Stimulated activated CD8-positive, alpha-beta memory T cell treated with anti-CD3 and anti-CD28 coated beads, Interleukin-15, amount 100 ng/mL, for 48 hours (primary cell): ENCODE measurements at regions not wholly inside any gene's neighbourhood (a gene's known extent, or its start where the extent isn't known, plus 50 kb on each side); places are given as distances from the start of the nearest gene placed in this dataset.
"Not testable (repeated sequence)": the region's sequence is repeated elsewhere in the genome, so short reads cannot be mapped to it uniquely, and the experiment has no call there.

Experiments used
- DNase-seq, 2 donors: peaks; one replicate each; pipeline ENCODE4 v3.0.0-alpha.2; 2020; ENCODE audit warnings: low read depth in 2 of 2

DNA sequence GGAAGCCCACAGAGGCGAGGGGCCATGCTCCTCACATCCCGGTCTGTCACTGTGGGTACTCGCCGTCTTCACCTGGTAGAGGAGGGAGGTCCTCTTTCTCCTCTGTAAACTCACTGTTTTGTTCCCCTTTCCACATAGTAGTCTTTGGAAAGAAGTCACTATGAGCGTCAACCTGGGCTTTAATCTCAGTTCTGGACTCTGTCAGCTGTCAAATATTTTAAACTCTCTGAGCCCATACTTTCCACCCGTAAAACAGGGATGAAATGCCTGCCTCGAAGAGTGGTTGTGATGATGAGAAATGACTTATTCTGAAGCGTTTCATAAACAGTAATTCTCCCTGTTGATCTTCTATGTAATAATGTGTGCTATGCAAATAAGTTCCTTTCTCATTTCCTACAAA is 547.1 kb upstream of the SOX11 start:
- DNase-seq: no peak

DNA sequence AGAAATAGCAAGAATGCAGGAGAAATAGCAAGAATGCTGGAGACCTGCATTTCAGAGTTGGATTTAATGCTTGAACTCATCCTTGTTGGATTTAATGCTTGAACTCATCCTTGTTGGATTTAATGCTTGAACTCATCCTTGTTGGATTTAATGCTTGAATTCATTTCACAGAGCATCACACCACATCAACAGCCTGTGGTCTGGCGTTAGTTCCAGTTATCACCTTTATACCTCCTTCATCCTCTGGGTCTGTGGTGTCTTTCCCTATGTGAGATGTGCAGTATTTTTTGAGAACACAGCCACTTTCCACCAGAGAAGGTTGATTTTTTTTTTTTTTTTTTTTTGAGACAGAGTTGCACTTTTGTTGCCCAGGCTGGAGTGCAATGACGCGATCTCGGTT is 546.4 kb upstream of the SOX11 start:
- DNase-seq: no peak

DNA sequence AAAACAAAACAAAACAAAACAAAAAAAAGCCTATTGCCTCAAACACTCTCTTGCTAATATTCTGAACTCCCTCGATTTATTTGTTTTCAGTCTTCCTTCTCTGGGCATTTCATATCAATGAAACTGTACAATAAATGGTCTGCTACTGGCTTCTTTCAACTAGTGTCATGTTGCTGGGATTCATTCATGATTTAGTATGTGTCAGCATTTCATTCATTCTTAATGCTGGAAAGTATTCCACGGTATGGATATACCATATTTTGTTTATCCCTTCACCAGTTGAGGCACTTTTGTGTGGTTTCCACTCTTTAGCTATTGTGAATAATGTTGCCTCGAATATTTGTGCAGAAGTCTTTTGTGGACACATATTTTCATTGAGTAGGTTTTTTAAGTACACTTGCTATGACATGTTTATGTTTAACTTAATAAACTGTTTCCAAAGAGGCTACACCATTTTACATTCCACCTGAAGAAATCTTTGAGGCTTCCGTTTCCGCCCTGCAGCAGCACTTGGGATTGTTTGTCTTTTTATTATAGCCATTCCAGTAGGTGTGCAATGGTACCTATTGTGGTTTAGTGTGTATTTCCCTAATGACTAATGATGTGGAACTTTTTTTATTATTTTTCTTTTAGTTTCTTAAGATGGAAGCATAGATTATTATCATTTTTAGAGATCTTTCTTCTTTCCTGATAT is 543.6 kb upstream of the SOX11 start:
- DNase-seq: no peak

DNA sequence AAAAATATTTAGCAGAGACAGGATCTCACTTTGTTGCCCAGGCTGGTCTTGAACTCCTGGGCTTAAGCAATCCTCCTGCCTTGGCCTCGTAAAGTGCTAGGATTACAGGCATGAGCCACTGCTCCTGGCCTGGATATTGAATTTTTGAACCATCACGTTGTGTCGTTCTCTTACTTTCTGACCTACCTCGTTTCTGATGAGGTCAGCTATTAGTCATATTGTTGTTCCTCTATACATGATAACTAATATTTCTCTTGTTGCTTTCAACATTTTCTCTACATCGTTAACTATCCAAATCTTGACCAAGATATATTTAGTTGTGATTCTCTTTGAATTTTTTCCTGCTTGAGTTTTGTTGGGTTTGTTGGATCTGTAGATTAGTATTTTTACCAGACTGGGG is 541.3 kb upstream of the SOX11 start:
- no peak for DNase-seq

DNA sequence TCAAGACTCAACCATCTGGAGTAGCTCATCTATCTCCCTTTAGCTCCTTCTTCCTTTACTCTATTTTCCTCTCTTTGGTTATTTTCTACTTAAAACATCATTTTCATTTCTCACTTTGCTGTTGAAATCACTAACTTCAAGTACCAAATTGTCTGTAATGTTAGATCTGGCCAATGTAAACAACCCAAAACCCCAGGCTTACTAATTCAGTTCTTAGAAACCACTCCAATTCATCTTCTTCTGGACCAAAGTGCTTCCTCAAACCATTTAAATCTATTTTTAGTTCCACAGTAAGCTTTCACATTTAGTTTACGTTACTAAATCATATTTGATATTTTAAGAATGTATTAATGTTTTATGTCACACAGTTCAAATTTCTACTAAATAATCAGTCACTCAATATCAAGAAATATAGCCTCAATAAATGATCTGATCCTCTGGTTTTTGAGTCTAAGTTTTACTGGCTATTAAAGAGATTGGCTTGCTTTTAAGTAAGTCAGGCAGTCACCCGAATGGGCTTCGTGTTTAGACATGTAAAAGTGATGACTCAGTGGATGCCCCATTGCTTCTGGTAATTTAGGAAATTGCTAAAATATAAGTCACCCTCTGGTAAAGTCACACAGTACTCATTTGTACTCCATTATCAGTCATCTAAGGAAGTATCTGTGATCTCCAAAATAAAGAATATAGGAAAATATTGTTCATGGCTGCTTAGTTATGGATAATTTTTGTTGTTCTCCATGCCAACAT is 527.2 kb upstream of the SOX11 start:
- DNase-seq: no peak

DNA sequence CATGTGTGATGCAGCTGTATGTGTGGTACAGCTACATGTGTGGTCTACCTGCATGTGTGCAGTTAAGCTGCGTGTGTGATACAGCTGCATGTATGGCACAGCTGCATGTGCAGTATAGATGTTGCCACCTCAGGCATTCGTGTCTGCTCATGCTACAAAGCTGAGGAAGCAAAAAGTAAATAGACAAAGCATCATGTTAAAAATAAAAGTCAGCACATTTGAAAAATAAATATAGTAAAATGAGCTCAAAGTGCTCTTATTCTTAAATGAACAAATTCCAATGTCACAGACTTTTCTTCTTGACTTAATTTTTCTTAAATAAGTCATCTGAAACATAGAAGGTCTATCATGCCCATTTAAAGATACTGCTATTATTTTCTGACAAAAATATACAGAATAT is 519.3 kb upstream of the SOX11 start:
- DNase-seq: no peak

DNA sequence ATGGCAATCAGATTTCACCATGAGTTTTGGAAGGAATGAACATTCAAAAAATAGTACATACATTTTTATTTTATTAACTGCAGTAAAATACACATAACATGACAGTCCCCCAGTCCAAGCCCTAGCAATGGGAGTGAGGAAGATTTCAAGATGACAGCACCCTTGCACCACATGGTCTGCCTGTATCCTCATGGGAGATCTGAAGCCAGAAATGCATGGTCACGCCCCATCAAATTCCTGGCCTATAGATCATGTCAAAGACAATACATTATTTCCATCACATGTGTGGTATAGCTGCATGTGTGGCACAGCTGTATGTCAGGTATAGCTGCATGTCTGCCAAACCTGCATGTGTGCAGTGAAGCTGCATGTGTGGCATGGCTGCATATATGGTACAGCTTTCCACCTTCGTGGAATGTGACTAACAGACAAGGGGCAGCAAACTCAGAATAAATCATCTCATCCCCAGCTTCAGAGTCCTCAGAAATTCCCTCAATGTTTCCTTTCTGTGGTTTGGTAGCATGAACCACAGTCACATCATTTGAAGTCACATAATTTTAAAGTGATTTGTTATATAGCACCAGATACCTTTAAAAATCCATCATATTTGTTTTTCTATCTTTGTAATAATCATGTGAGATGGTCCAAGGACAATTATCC is 518.2 kb upstream of the SOX11 start:
- DNase-seq: no peak

DNA sequence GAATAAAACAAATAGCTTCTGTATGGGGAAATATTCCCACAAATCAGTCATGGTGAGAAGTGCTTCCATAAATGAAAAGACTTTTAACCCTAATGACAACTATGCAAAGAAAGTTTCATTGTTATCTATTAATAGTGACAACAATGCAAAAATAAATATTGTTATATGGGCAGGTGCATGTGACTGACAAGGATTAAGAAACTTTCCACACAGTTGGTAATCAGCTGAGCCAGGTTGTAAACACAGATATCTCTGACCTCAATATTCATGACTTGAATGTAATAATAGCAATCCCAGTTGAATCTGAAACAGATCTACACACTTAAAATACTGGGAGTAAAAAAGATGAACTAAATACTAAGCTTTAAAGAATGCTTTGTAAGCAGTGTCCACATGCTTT is 517.0 kb upstream of the SOX11 start:
- no peak for DNase-seq

DNA sequence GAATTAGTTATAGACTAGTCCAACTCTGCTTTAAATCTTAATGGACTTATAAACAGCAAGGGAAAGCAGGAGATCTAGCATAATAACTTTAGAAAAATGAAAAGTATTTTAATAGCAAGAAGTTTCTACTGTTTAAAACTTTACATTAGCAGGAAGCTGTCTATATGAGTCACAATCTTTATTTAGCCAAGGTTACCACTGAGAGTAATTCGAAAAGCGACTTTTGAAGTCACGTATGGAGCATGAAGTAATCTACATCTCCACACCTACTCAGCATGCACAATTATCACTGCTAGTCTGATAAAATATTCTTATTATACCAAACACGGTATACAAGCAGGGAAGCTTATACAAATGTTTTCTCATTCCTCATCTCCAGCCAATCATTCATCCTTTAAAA is 515.4 kb upstream of the SOX11 start:
- DNase-seq: no peak

DNA sequence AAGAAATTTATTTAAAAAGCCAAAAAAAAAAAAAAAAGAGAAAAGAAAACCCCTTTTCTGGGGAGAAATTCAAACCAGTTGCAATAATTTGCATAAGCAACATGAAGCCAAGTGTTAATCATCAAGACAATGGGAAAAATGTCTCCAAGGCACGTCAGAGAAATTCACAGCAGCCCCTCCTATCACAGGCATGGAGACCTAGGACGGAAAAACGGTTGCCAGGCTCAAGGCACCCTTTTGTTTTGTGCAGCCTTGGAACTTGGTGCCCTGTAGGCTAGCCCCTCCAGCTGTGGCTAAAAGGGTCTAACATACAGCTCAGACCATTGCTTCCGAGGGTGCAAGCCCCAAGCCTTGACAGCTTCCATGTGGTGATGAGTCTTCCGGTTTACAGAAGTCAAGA is 509.2 kb upstream of the SOX11 start:
- no peak for DNase-seq

DNA sequence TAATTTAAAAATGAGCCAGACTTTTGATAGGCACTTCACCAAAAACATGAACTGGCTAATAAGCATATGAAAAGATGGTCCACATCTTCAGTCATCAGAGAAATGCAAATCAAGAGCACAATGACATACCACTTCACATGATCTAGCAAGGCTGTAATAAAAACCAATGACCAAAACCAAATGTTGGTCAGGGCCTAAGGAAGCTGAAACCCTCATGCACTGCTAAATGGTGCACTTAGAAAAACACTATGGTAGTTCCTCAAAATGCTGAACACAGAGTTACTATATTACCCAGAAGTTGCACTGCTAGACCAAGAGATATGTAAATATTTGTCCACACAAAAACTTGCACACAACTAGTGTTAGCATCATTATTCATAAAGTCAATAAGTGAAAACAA is 504.9 kb upstream of the SOX11 start:
- DNase-seq: no peak

DNA sequence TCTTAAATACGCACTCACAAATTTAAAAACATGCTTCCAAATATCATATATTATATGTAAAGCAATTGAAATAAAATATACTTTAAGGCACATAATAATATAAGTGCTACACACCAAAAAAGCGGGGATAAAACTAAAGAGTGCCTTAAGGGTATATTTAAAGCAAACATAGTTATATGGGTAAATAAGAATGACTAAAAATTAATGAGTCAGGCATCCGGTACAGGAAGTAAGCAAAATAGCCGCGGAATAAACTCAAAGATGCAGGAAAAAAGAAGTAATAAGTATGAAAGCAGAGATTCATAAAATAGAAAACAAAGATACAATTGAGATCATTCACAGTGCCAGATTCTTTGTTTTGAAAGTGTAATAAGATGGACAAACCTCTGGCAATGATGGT is 503.5 kb upstream of the SOX11 start:
- DNase-seq: no peak

DNA sequence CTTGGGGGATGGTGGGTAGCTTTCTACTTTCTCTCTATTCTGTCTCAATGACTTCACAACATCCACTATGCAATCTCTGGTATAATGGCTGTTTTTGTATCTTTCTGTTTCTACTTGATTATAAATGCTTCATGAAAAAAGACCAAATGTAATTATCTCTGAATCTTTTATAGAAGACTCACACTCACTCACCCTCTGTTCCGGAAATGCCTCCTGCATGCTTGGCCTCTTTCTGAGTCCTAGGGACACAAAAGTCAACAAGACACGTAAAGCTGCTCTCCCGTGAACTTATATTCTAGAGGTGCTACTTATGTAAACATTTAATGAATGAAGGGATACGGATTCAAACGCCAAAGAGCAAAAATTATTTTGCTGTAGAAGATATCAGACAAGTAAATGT is 502.2 kb upstream of the SOX11 start:
- DNase-seq: no peak

DNA sequence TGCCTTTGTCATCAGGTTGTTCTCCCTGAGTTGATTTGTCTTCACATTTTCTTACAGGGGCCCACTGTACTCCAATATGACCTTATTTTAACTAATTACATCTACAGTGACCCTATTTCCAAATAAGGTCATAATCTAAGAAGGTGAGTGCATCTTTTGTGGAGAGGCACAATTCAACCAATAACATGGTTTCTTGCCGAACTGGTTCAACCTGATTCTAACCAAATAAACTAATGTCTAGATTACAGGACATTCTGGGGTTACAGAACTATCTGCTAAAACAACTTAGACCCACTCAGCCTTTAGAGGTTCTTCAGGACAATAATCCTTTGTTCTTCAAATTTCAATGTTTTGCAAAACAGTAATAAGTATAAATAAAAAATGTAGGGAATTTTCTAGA is 496.5 kb upstream of the SOX11 start:
- no peak for DNase-seq

DNA sequence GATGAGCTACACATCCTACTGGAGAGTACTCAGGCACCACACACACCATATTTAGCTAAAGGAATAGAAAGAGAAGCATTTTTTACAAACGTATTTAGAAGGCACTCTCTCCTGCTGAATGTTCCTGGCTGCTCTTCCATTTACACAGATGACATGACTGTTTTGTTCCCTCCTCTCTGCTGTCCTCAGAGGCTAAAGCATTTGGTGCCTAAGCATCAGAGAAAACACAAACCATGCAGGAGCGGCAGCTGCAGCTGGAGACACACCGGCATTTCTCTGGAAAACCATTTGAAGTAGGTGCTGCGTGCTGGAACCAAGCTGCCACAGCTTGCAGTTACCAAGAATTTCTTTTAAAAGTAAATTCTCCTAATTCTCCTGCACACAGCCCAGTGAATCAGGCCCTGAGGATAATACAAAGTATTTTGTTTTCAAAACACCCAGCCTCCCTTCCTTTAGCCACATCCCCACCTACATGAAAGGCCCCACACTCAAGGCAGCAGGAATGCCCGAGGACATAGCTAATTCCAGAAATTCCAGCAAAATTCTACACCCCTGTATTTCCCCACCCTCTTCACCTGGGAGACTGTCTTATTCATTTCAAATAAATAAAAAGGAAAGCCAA is 488.9 kb upstream of the SOX11 start:
- DNase-seq: no peak

DNA sequence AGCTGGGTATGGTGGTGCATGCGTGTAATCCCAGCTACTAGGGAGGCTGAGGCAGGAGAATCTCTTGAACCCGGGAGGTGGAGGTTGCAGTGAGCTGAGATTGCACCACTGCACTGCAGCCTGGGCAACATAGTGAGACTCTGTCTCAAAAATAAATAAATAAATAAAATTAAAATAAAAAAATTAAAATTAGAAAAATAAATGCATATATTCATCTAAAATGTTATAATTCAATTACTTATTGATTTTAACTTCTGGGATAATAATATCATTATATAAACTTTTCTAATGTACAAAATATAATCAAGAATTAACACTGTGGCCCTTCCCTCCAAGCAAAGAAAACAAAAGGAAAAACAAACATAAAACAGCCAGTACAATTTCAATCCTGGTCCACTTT is 485.4 kb upstream of the SOX11 start:
- not testable (repeated sequence) for DNase-seq

DNA sequence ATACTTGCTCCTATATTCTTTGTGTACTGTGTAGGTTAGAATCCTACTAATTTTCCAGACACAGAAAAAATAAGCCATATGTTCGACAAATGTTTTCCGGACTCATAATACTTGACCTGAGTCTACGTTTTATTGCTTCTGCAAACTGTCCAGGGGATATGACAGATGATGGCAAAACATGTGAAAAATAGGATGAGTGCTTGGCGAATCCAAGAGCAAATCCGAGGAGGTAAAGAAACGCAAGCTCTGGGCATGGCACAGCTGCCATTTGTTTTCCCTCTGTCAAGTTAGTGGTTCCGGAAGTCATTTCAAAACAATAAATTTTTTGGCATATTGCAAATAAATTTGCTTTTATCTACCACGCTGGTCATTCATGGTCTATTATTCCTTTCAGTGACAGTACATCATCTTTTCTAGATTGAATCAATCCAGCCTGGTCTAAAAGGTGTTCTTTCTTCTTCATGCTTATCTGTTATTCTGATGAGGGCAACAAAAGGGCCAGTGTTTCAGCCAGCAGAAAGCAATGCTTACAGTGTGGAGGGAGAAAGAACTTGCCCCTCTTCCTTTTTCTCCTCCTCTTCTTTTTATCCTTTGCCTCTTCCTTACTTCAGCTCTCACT is 476.1 kb upstream of the SOX11 start:
- no peak for DNase-seq

DNA sequence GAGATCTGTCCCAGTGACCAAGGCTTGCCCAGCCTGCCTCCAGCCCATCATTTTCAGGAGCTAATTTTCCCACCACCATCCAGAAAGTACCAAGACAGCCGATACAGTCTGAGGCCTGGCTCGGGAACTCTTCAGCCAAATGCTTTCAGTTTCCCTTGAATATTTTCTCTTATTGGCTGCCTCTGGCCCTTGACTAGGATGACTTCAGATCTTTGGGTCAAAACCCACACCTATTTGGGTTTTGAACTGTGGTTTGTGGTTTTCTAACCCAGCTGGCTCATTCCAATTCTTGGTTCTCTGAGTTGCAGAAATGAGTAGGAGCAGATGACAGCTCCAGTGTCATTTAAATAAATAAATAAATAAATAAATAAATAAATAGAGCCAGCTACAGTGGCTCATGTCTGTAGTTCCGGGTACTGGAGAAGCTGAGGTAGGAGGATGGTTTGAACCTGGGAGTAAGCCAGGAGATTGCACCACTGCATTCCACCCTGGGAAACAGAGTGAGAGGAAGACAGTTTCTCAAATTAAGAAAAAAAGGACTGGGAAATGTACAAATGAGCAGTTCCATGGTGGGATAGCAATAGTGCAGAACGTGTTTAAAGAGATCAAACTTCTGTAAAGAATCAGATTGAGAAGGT is 465.0 kb upstream of the SOX11 start:
- DNase-seq: no peak

DNA sequence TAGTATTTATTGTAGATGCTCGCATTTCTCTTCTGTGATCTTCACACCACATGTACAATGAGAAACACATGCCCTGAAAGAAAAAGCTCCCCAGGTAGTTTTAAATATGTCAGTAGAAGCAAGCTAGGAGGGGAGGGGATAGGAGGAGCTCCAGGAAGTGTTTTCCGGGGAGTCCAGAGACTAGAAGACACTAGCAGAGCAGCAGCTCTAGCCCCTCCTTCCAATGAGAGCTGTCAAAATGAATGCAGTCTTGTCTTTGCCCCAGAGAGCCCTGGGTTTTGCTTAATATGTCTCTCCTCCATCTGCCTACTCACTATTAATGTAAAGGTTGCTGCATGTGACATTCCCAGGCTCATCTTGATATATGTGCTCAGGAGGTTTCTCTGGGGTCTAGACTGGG is 462.6 kb upstream of the SOX11 start:
- no peak for DNase-seq

DNA sequence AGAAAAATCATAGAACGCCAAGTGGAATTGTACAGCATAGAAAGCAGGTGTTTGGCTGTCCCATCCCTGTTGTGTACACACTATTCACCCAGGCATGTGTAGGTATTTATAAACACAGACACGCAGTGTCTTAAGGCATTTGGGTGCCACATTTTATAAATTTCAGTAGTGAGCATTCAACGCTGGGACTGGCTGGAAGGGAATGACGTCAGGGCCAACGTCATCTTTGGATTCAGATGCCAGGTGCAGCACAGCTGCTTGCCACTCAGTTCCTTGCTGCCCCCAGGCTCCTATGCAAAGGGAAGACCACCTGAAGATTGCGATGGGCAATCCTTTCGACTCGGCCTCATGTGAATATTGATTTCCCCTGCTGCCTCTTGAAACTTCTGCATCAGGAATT is 461.7 kb upstream of the SOX11 start:
- no peak for DNase-seq

DNA sequence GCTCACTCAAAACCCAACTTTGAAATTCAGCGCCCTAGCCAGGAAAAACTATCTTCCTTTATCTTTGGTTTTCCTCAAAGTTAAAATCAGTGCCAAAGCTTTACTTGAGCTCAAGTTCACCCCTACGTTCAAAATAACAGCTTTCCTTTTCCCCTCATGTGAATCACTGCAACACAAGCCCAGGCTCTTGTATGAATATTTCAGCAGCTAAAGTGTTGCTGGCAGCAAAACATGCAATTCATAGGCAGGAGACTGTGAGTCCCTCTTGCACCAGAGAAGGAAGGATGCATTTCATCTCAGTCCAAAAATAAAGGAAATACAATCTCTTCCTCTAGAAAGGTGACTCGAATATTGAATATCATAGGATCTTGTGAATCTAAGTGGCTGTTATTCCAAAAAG is 461.3 kb upstream of the SOX11 start:
- no peak for DNase-seq

DNA sequence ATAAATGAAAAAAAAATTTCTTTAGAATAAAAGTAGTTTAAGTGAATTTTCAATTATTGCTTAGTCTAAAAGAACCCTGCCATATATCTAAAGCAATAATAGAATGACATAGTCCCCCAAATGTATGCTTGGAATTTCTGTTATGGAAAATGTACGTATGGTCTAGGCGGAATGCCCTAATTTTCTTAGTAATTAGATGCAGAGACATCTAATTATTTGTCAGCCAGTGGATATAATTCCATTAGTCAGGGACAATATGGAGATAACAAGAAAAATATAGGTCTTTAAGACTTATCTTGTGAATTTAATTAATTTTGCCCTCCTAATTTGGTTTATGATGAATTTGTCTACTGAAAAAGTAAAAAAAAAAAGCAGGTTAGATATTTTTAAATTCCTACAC is 460.9 kb upstream of the SOX11 start:
- DNase-seq: no peak
